ENCODE measurements at regions not wholly inside any gene's neighbourhood (a gene's known extent, or its start where the extent isn't known, plus 50 kb on each side); places are given as distances from the start of the nearest gene placed in this dataset.
"Not testable (repeated sequence)": the region's sequence is repeated elsewhere in the genome, so short reads cannot be mapped to it uniquely, and the experiment has no call there.

- not testable (repeated sequence) for DNase-seq (ENCODE audit: low spot score)
These were observed 747.8 kb upstream of the NRXN1 start for GRCh38 chr2:51779723-51780122.

- no peak for DNase-seq (ENCODE audit: low spot score)
These were observed 746.9 kb upstream of the NRXN1 start for GRCh38 chr2:51778806-51779205.

DNA sequence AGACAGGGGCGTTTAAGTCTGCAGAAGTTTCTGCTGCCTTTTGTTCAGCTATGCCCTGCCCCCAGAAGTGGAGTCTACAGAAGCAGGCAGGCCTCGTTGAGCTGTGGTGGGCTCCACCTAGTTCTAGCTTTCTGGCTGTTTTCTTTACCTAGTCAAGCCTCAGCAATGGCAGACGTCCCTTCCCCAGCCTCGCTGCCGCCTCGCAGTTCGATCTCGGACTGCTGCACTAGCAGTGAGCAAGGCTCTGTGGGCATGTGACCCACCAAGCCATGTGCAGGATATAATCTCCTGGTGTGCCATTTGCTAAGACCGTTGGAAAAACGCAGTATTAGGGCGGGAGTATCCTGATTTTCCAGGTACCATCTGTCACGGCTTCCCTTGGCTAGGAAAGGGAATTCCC, 742.7 kb upstream of the NRXN1 start:
- not testable (repeated sequence) for DNase-seq (ENCODE audit: low spot score)

DNA sequence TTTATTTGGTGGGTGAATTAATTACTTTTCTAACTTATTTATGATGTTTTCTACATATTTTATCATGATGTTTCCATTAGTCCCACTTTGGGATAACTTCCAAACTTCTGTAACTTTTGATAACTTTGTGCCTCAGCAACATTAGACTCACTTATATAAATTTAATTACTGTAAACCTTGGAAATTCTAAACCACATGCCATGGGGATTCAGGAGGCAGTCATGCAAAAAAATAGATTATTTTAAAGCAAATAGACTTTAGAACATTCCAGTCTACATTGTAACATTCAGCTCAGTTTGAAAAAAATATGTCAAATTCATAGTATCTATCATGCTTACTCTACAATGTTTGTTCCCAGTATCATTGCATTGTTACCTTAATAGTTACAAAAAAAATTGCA, 728.5 kb upstream of the NRXN1 start:
- DNase-seq (ENCODE audit: low spot score) = no peak

DNA sequence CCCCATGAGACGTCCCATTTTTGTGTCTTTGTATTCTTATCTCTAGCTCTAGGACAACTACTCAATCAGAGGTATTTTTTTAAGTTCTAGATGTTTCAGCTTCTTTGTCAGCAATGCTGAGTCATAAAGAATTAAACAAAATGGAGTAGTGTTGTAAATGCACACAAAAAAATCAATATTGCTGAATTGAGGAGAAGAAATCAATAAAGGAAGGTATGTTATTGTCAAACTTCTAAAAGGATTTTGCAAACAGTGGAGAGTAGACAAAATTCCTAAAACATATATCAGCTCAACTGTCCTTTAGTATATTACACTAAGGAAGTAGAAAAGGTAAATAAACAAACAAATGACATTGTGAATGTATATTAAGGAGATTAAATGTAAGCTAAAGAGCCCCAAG, 726.1 kb upstream of the NRXN1 start:
- DNase-seq (ENCODE audit: low spot score) = no peak

GRCh38 chr2:51734115-51734514, 702.2 kb upstream of the NRXN1 start:
- no peak for DNase-seq (ENCODE audit: low spot score)

DNA sequence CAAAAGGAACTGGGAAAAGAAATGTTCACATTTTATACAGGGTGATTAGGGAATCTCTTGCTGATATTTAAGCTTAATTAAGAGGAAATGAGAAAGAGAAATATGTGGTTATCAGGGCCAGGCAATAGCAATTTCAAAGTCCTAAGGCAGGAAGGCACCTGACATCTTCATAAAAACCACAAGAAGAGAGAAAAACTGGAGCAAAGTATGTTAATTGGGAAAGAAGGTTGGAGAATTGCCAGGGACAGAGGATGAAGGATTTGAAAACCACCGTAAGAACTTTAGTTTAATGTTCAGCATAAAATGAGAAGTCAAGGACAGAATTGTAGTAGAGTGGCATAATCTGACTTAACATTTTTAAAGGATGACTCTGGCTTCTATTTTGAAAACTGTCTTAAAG, 691.8 kb upstream of the NRXN1 start:
- no peak for DNase-seq (ENCODE audit: low spot score)

GRCh38 chr2:51722311-51722710, 690.4 kb upstream of the NRXN1 start:
- DNase-seq (ENCODE audit: low spot score) = peak; percentile 3

- DNase-seq (ENCODE audit: low spot score) = peak; percentile 2
These were observed 688.9 kb upstream of the NRXN1 start for GRCh38 chr2:51720826-51721225.

DNA sequence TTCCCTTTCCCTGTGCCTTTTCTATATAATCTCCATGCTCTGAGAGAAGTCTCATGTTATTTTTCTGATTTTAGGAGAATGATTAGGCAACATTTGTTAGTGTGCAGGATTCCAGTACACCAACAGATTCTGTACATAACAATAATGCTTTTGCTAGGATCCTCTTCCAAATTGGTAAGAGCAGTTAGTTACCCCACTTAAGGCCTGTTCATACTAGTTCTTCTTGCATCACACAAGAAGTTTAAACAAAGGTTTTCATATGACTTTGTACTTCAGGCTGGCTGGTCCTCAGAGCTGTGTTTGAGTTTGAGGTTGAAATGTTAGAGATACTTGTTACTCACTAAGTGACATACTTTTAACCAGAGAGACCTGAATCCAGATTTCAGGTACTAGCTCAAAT, 686.9 kb upstream of the NRXN1 start:
- DNase-seq (ENCODE audit: low spot score) = no peak

GRCh38 chr2:51717312-51717711, 685.4 kb upstream of the NRXN1 start:
- DNase-seq (ENCODE audit: low spot score) = peak; percentile 78

DNA sequence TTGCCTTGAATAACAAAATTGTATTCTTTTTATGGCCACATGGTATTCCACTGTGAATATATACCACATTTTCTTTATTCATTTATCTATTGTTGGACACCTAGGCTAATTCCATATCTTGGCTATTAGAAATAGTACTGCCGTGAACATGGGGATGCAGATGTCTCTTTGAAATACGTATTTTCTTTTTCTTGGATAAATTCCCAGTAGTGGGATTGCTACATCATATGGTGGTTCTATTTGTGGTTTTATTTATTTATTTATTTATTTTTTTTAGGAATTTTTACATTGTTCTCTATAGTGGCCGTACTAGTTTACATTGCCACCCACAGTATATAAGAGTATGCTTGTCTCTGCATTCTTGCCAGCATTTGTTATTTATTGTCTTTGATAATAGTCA, 679.8 kb upstream of the NRXN1 start:
- no peak for DNase-seq (ENCODE audit: low spot score)

- DNase-seq (ENCODE audit: low spot score) = peak; percentile 2
These were observed 678.3 kb upstream of the NRXN1 start for GRCh38 chr2:51710222-51710621.

GRCh38 chr2:51707625-51708024, 675.7 kb upstream of the NRXN1 start:
- DNase-seq (ENCODE audit: low spot score) = no peak

- no peak for DNase-seq (ENCODE audit: low spot score)
These were observed 674.3 kb upstream of the NRXN1 start for GRCh38 chr2:51706220-51706619.

GRCh38 chr2:51705417-51705816, 673.5 kb upstream of the NRXN1 start:
- DNase-seq (ENCODE audit: low spot score) = no peak

- DNase-seq (ENCODE audit: low spot score) = no peak
These were observed 666.1 kb upstream of the NRXN1 start for GRCh38 chr2:51698021-51698420.

DNA sequence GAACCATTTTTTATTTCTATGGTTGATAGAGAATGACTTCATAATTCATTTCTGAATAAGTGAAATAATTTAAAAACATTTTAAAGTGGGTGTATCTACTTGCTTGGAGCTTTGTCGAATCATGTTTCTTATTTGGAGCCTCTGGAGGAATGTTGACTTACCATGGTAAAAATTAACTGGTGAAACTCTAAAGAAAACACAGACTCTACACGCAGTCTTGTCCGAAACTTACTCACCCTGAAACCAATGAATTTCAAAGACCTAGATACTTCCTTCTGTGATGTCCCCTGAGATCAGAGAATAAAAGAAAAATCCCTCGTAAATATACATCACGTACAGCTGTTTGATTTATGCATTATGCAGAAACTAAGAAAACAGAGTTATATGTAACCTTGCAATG, 665.2 kb upstream of the NRXN1 start:
- no peak for DNase-seq (ENCODE audit: low spot score)

DNA sequence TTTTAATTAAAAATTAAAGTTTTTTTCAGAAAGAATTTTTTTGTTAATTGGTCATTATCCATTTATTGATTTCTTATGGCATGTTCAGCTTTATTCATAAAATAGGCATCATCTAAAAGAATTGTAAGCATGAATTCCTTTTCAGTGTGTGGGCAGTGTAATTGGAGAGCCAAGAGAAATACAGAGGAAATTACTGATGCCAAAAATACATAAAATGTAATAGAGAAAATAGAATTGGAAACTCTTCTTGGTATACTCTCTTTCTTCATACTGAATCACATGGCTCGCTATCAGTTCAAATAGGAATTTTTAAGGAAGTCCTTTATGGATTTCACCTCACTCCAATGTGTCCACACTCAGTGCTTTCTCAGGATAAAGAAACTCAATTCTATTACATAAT, 663.6 kb upstream of the NRXN1 start:
- no peak for DNase-seq (ENCODE audit: low spot score)

DNA sequence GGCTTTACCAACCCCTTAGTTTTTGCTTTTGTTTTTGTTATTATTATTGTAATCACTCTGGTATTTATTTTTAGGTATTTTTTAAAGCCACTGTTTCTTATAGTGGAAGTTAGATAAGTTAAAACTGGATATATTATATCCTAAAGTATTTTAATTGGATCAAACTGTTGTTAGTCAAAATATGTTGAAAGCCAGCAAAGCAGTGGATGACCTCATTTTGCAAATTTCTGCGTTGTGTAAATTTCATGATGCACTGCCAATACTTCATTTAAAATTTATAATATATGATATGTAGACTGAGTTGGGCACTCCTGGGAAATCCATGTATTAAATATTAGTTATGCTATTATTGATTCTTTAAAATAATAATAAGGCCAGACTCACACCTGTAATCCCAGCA, 661.7 kb upstream of the NRXN1 start:
- DNase-seq (ENCODE audit: low spot score) = no peak

DNA sequence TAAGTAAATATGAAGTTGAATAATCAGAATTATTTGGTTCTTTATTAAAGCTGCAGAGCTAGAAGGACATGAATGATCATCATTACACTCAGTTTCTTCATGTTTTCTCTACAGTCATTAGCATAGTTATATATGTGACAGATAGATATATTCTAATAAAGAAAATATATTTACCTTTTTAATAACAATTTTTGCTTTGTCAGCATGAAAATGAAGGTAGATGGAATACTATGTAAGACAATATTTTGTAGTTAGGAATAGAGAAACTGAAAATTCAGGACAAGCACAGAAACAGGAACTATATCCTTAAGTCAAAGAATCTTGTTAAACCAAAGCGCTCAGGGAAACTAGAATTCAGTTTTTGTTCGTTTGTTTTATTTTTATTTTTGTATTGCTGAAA, 649.9 kb upstream of the NRXN1 start:
- no peak for DNase-seq (ENCODE audit: low spot score)

DNA sequence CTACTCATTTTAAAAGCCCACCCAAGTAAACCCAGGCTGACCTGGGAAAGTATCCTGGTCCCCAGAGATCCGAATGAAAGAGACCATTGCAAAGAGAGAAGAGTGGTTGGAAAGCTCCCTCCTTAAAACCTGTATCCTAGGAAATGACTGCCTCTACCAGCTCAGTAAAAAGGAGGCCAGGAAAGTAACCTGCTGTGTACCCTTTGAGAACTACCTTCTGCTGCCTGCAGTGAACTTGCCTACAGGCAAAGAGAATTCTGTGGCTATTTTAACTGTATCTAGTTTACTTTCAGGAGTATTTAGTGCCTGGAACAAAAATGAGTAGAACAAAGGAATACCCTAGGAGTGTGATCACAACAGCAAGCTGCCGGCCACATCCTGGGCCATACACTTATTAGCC, 641.7 kb upstream of the NRXN1 start:
- no peak for DNase-seq (ENCODE audit: low spot score)

GRCh38 chr2:51667679-51668078, 635.7 kb upstream of the NRXN1 start:
- no peak for DNase-seq (ENCODE audit: low spot score)

DNA sequence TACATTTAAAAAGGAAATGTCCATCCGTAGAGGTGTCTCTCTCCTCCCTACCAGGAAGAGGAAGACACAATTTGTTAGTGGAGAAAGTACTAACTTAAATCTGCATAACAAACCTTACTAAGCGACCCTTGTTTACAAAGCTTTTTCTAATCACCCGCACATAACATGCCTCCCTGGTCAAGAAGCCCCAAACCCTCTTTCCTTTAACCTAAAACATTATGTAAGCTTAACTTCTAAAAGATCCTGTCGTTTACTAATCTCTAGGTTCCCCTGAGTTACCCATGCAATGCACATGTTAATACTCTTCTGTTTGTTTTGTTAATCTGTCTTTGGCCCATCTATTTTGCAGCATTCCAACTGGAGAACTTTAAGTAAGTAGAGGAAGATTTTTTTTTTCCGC, 630.3 kb upstream of the NRXN1 start:
- no peak for DNase-seq (ENCODE audit: low spot score)

DNA sequence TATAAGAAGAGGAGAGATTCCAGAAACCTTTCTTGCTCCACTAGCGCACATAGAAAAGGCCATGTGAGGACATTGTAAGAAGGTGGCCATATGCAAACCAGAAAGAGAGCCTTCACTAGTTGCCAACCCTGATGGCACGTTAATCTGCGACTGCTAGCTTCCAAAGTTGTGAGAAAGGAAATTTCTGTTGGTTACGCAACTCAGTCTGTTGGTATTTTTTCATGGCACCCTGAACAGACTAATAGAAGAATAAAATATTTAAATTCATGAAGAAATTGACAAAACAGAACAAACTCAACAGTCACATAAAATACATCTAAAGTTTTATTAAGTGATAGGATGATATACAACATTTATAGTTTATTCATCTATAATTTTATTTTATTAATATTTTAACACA, 625.9 kb upstream of the NRXN1 start:
- no peak for DNase-seq (ENCODE audit: low spot score)
